ENCODE measurements at regions not wholly inside any gene's neighbourhood (a gene's known extent, or its start where the extent isn't known, plus 50 kb on each side); places are given as distances from the start of the nearest gene placed in this dataset.
A peak's percentile ranks its signal among the peaks of the same experiment; 100 is the strongest.
"Not testable (repeated sequence)": the region's sequence is repeated elsewhere in the genome, so short reads cannot be mapped to it uniquely, and the experiment has no call there.

DNA sequence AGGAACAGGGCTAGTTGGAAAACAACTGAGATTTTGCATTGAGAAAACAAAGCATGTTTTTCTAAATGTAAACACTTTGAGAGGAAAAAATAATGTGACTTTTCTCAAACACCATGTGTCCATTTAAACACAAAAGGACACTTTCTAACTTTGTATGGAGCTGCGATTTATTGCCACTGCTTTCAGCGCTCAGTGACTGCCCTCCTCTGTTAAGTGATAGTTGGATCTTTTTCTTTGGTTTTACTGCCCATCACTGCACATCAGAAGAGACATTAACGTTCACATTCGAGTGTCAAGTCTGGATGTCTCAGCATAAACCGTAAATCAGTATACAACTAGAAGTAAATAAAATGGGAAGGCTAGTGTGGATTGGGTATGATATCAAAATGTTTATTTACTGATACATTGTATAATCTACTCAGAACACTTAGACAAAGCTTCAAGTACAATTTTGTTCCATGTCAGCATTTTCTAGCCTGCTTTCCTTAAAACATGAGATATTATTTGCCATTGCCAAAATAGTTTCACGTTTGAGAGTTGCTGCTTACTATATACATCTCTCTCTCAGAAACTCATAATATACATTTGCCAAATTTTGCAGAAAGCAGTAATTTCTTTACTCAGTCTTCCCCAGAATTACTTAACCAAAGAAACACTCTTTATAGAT lies 237.6 kb downstream of the IKZF2 start:
- no peak for DNase-seq (ENCODE audit: low read depth)

DNA sequence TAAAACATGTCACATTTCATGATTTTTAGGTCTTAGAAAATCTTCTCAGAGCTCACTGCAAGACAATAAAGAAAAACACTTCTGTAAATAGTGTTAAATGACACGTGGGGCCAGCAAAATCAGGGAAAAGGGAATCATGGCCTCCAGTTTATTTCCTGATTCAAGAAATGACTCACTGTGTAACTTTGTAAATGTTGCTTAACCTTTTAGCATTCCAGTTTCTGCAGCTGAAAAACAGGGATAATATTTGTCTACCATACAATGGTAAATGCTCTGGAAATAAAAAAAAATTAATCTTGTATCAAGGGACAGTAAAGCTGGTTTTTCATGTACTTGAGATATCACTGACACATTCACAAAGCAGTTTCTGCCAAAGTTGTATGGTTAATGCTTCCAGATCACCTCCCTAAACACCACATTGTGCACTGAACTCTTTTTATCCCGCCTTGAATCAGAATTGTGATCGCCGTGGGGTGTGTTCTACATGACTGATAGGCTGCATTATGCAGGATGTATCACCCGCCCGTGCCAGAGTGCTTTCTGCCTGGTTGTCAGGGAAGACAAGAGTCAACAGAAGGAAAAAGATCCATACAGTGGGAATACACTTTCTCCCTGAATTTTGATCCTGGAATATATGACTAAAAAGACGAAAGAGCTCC lies 238.8 kb downstream of the IKZF2 start:
- DNase-seq (ENCODE audit: low read depth): peak; percentile 91

DNA sequence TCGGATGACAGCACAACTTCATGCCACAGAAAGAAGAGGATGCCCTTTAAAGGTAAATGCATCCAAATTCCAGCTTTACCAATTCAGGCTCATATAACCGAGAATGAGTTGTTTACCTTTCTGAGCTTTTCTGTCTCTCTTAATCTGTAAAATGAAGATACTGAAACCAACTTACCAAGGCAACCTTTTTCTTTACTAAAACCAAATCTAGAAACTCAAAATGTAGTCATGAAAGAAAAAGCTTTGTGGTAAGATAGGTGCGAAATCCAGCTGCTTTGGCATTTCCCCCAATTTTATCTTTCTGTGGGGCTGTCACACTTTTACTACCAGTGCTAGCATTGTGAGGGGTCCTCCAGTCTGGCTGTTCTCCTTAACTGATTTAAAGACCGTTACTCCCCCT lies 240.4 kb downstream of the IKZF2 start:
- no peak for DNase-seq (ENCODE audit: low read depth)

DNA sequence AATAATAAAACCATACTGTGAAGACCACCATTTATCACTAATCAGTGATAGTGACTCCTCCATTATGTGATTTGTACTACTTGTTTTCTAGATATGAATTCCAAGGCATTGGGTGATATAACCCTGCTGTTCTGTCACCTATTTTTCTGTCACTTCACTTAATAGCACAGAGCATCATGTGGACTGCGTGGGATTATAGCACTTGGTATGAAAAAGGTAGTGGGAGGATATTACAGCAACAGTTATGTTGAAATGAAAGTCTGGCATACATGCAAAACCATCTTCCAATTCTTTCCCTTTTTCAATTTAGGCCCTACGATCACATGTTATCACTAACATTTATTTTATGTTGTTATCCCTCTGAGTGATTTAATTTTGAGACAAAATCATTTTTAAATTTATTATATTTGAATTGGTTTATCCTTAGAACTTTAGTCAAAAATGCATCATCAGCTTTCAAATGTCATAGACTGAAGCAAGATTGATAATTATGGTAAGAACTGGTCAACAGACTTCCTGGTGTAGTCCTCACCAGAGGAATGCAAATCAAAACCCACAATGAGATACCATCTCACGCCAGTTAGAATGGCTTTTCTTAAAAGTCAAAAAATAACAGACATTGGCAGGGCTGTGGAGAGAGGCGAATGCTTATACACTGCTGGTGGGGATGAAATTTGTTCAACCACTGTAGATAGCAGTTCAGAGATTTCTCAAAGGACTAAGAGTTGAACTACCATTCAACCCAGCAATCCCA lies 242.6 kb downstream of the IKZF2 start:
- DNase-seq (ENCODE audit: low read depth): peak; percentile 62

DNA sequence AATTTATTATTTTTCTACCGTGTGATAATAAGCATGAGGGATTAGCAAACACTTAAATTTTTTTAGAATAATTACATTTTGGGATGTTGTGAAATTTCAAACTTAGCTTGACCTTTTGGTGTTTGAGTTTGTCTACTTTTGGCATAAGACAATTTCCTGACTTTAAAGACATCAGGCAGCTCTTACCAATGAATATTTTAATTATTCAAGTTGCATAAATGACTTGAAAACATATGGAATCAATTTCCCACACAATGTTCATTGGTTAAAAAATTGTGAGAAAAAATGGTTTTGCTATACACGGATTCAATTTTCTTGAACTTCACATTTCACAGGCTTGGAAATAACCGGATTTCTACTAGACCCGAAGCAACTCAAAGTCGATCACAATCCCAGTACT lies 243.4 kb downstream of the IKZF2 start:
- DNase-seq (ENCODE audit: low read depth): no peak

DNA sequence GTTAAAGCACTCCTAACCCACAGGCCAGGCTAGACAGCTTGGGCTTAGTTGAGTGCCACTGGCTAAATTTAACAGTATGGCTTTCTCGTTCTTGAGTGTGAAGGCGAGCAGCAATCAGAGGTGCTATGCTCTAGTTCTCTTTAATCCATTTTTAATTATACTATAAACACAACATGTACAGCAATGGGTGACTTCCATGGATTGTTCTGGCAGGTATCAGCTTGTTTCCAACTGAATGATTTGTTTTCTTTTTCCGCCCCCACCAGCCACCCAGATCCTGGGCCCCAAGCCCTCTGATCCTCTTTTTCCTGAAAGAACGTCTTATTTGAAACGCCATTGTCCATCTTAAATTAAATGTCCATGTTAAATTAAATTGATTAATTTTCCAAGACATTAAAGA lies 244.8 kb downstream of the IKZF2 start:
- DNase-seq (ENCODE audit: low read depth): no peak

DNA sequence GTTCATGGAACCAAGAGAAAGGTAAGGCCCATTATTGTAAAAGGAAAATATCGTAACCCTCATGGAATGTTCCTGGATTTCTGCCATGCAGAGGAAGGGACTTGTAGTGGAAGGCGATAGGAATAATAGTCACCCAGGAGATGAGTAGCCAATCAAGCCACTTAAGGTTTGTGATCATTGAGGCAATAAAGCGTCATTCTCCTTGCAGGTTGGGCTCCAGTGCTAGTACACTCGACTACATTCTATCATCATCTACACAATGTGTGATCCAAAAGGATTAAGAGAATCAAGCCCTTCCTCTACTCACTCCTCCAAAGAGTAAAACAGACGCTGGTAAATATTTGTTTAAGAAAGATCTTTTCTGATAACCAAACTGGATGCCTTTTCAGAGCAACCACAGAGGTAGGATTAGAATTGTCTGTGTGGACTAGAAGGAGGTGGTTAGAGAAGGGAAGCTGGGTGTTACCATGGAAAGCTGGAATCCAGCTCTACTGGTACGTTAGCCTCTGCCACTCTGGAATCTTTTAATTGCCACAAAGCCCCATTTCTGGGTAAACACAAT lies 245.7 kb downstream of the IKZF2 start:
- peak; percentile 94 for DNase-seq (ENCODE audit: low read depth)

DNA sequence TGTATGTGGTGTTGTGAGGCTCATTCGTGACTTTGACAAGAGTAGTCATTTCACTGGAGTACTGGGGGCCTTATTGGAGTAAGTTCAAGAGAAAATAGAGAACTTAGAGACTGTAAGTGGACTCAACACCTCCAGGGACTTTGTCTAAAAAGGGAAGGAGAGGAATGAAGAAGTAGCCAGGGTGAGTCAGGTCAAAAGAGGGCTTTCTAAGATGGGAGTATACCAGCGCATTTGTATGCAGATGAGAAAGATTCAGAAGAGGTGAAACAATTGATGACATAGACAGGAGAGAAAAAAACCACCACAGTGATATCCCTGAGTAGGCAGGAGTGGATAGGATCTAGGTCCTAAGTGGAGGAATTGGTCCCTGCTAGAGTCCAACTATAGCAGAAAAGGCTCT lies 246.8 kb downstream of the IKZF2 start:
- no peak for DNase-seq (ENCODE audit: low read depth)

DNA sequence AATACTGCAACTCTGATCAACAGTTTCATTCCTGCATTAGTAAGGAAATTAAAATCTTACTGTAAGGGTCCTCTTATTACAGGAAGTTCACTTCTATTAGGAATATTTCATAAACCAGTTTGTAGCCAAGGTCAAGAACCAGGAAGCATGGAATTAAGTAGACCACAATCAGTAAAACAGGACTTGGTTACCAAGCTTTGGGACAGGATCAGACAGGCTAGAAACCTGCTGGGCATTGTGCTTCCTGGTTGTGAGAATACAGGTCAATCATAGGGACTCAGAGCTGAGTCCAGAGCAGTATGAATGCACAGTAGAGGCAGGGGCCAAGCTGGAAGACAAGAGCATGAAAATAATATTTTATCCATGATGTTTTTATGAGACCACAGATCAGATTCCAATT lies 248.0 kb downstream of the IKZF2 start:
- DNase-seq (ENCODE audit: low read depth): no peak

DNA sequence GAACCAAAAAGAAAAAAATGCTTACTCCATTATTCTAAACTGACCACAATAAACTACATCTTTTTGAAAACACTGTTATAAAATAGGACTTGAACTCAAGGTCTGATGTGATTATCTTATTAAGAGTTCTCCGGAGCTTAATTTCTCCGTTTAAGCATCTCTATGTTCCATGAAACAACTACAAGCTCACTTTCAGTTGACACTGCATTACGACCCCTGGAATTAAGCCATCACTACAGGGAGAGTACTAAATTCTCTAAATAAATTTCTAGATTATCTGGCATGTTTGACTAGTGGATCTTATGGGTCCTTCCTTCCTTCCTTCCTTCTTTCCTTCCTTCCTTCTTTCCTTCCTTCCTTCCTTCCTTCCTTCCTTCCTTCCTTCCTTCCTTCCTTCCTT lies 249.0 kb downstream of the IKZF2 start:
- DNase-seq (ENCODE audit: low read depth): no peak

DNA sequence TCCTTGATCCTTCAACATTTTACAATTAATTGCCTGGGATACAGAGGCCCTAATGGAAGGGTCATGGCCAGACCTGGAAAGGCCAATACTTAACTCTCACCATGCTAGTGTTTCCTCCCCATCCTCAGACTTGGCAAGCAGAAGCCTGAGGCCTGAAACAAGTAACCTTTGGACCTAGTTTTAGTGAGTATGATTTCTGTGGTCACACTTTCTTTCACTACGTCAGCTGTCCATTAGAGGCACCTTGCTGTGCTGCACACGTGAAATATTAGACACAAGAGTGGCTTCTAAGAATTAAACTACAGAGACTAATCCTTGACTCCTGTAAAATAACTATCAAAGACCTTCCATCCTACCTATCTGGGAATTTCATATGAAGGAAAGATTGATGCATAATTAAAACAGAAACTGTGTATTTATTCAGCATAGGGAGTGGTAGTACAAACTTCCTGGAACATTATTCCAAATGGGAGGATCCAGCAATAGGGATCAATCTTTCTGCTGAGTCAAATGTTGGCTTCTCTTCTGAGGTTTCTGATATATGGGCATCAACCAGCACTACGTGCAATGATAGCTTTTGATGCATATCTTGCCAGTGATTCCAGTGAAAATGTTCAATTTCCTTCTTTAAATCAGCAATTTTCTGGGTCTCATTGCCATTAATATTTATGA lies 249.7 kb downstream of the IKZF2 start:
- DNase-seq (ENCODE audit: low read depth): no peak

DNA sequence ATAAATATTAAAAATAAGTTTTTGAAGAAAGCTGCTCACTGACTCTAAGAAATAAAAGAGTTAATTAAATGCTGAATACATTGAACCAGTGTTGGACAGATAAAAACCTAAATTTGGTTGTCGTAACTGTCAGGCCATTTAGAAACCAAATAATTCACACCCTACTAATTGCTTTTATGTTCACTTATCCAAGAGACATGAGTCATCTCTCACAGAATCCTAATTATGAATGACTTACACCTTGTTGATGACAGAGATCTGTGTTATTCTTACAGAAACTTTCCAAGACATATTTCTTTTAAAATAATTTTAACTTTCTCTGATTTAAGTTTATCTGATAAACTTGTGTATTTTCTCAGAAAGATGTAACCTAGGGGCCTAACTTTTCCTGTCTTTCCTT lies 250.7 kb downstream of the IKZF2 start:
- no peak for DNase-seq (ENCODE audit: low read depth)

DNA sequence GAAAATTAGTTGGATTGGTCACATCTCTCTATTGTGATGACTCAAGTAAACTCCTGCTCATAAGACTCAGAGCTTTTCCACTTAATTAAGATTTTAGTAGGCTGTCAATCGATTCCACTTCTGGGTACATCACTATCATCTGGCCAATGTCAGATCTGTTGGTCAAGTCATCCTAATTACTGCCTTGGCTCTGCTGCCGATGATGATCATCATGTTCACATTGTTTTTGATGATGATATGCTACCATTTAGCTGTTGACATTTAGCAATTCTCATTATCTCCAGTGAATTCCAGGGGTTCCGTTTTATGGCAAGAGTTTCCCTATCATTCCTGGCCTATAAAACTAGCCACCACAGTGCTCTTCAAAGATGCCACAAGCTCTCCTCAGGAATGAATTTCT lies 253.4 kb downstream of the IKZF2 start:
- DNase-seq (ENCODE audit: low read depth): no peak

DNA sequence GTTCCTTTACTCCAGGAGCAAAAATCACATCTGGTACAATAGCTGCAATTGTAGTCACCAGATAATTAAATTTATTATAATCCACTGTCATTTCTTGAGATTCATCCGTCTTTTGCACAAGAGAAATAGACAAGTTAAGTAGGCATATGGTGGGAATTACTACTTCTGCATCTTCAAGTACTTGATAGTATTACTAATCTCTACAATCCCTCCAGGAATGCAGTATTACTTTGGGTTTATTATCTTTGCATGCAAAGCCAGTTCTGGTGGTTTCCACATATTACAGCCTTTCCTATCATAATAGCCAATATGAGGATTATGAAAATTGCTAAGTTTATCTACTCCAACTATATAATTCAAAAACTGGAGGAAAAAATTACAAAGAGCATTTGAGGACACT lies 254.1 kb downstream of the IKZF2 start:
- DNase-seq (ENCODE audit: low read depth): no peak

DNA sequence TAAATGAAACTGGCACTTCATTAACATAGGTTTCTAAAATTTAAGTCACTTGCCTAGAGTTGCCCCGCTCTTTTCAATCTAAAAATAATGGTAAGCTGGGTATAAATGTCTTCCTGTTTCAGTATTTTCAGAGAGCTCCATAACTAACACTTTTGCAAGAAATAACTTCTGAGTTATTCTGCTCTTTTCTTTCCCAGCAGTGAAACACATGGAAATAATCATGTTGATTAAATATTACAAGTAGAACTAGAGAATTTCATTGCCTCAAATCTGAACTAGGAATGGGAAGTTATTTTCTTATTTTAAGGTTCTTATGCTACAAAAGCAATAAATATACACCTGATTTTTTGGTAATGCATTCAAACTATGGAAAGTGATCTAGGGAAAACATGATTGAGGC lies 257.4 kb downstream of the IKZF2 start:
- no peak for DNase-seq (ENCODE audit: low read depth)

DNA sequence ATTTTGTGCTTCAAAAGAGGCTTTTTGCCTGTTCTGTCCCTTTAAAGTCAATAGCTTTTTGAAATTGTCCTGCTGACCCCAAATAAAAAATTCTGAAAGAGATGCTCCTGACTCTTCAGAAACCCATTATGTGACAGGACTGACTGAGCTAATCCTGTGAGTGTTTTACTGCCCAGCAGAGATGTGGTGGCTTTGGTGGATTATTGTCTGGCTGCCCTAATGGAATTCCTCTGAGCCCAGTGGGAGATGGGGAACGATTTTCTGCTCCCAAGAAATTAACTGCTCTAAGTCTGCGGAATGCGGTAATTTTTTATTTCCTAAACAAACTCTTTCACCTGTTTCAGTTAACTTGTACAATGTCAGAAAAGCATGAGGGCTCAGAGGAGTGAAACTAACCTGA lies 258.2 kb downstream of the IKZF2 start:
- DNase-seq (ENCODE audit: low read depth): no peak

DNA sequence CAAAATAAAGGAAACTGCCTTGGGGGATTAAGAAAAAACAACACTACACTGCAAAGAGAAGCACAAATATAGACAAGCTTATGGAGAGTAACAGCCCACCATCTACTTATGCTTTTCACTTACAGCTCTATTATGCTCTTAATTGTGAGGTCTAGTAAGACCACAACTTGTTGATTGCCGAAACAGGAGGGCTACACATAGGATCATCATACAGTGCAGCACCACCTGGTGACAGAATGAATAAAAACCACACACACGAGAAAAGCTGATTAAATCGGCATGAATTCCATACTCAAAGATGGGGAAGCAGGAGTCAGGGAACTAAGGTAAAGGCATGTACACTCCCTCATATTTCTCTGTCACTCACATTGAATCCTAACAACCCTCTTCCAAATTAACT lies 259.2 kb downstream of the IKZF2 start:
- peak; percentile 62 for DNase-seq (ENCODE audit: low read depth)

DNA sequence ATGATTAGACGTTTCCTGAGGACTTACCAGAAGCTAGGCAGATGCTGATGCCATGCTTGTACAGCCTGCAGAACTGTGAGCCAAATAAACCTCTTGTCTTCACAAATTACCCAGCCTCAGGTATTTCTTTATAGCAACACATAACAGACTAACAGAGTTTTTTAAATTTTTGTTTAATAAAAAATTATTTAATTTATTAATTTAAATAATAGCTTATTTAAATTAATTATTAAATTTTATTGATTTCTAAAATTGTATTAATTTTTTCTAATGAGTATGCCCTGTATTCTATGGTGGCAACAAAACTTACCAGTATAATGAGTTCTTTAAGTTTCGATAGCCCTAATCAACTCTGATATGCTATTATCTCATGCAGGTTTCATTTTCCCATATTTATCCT lies 259.8 kb downstream of the IKZF2 start:
- no peak for DNase-seq (ENCODE audit: low read depth)

DNA sequence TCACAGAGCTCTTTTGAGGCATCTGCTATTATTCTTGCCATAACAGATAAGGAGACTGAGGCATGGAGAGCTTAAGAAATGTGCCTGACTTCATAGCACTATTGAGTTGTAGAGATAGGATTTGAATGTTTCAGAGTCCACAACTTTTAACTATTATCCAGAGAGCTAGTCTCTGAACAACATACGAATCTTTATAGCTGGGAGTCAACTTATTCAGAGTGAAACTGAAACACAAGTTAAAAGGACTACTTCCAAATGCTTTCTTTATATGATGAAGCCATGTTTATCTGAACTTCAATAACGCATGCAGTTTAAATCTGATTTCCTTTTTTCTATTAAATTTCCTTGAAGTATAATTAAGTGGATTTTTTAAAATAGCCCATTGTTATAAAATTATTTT lies 268.8 kb downstream of the IKZF2 start:
- no peak for DNase-seq (ENCODE audit: low read depth)

DNA sequence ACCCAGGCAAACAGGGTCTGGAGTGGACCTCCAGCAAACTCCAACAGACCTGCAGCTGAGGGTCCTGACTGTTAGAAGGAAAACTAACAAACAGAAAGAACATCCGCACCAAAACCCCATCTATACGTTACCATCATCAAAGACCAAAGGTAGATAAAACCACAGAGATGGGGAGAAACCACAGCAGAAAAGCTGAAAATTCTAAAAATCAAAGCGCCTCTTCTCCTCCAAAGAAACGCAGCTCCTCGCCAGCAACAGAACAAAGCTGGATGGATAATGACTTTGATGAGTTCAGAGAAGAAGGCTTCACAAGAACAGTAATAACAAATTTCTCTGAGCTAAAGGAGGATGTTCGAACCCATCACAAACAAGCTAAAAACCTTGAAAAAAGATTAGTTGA lies 274.9 kb downstream of the IKZF2 start:
- not testable (repeated sequence) for DNase-seq (ENCODE audit: low read depth)

DNA sequence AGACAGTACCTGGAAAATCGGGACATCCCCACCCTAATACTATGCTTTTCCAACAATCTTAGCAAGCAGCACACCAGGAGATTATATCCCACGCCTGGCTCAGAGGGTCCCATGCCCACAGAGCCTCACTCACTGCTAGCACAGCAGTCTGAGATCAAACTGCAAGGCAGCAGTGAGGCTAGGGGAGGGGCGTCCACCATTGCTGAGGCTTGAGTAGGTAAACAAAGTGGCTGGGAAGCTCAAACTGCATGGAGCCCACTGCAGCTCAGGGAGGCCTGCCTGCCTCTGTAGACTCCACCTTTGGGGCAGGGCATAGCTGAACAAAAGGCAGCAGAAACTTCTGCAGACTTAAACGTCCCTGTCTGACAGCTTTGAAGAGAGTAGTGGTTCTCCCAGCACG lies 275.5 kb downstream of the IKZF2 start:
- DNase-seq (ENCODE audit: low read depth): not testable (repeated sequence)

DNA sequence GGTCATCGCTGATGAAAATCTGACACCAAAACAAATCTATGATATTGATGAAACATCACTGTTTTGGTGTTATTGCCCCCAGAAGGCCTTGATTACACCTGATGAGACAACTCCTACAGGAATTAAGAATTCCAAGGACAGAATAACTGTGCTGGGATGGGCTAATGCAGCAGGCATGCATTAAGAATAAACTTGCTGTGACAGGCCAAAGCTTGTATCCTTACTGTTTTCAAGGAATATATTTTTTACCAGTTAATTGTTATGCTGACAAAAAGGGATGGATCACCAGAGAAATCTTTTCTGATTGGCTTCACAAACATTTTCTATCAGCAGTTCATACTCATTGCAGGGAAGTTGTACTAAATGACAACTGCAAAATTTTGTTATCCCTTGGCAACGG lies 278.2 kb downstream of the IKZF2 start:
- DNase-seq (ENCODE audit: low read depth): no peak
